ENCODE measurements at regions not wholly inside any gene's neighbourhood (a gene's known extent, or its start where the extent isn't known, plus 50 kb on each side); places are given as distances from the start of the nearest gene placed in this dataset.

- Histone ChIP-seq H3K4me1 (peaks cover 0 to 10% (median 0%) of the 10 kb centered on the region in 9 donors), H3K27me3 (no peaks in the 10 kb centered on the region), H3K27ac (peak overlapping the region in 2 of 10 donors; percentile 1 to 4), H3K4me3 (no peak overlapping the region), H3K36me3 (no peaks in the 10 kb centered on the region), H3K9me3 (no peaks in the 10 kb centered on the region)
- ATAC-seq (peak in 7 of 8 donors; percentile 49 to 89 (median 67)), DNase-seq (no peak)
- no peak for TF ChIP-seq CTCF (IDR thresholded peaks at IDR 0.05)
- intact Hi-C loops (cut with DNase I) = no loop called here
These were observed 477.0 kb upstream of the CD180 start for GRCh38 chr5:67673618-67674017.

- intact Hi-C loops (cut with DNase I) = no loop called here
- H3K27me3 ChIP-seq = no peaks in the 10 kb centered on the region
- H3K9me3 ChIP-seq = no peaks in the 10 kb centered on the region
- peaks cover 0 to 10% (median 0%) of the 10 kb centered on the region in 9 donors for H3K4me1 ChIP-seq
- DNase-seq (no peak), ATAC-seq (peak in 6 of 8 donors; percentile 18 to 40 (median 22))
- H3K27ac ChIP-seq = peak overlapping the region in 3 of 10 donors; percentile 1 to 34 (median 4)
- H3K36me3 ChIP-seq = no peaks in the 10 kb centered on the region
- TF ChIP-seq CTCF (IDR thresholded peaks at IDR 0.05) = no peak
- H3K4me3 ChIP-seq = no peak overlapping the region
- WGBS, 2 donors = 81 to 88% methylated on average over 3 of the region's 3 CpGs
These were observed 476.6 kb upstream of the CD180 start for GRCh38 chr5:67673180-67673579.

GRCh38 chr5:67672636-67673035 lies 476.0 kb upstream of the CD180 start:
- TF ChIP-seq CTCF (IDR thresholded peaks at IDR 0.05) = no peak
- peak overlapping the region in 2 of 10 donors; percentile 4 to 34 for H3K27ac ChIP-seq
- peaks cover 0 to 8% (median 0%) of the 10 kb centered on the region in 9 donors for H3K4me1 ChIP-seq
- no peaks in the 10 kb centered on the region for H3K36me3 ChIP-seq
- peaks cover 0 to 3% (median 0%) of the 10 kb centered on the region in 11 donors for H3K9me3 ChIP-seq
- ATAC-seq (no peak), DNase-seq (no peak)
- intact Hi-C loops (cut with DNase I) = no loop called here
- WGBS, 2 donors = 89 to 94% methylated on average over 1 of the region's 1 CpG
- no peak overlapping the region for H3K4me3 ChIP-seq
- no peaks in the 10 kb centered on the region for H3K27me3 ChIP-seq

GRCh38 chr5:67669916-67670315 lies 473.3 kb upstream of the CD180 start:
- Histone ChIP-seq H3K27me3 (no peaks in the 10 kb centered on the region), H3K27ac (no peak overlapping the region), H3K36me3 (no peaks in the 10 kb centered on the region), H3K4me3 (no peak overlapping the region), H3K4me1 (peaks cover 0 to 8% (median 0%) of the 10 kb centered on the region in 9 donors), H3K9me3 (peaks cover 0 to 23% (median 3%) of the 10 kb centered on the region in 11 donors)
- DNase-seq (no peak), ATAC-seq (no peak)
- intact Hi-C loops (cut with DNase I) = no loop called here
- no peak for TF ChIP-seq CTCF (IDR thresholded peaks at IDR 0.05)
- WGBS, 2 donors = 88 to 91% methylated on average over 2 of the region's 2 CpGs

All from heart right ventricle (tissue), 16 donors.